Upper lobe of left lung (tissue), 6 donors: ENCODE measurements at regions not wholly inside any gene's neighbourhood (a gene's known extent, or its start where the extent isn't known, plus 50 kb on each side); places are given as distances from the start of the nearest gene placed in this dataset.
"Not testable (repeated sequence)": the region's sequence is repeated elsewhere in the genome, so short reads cannot be mapped to it uniquely, and the experiment has no call there.

Experiments used
- ATAC-seq, 2 donors: fragments of 200-7000 bp; cut with Tn5 transposase; one replicate each; pipeline ENCODE4 v1.9.1; 2022; ENCODE audit warnings: mild to moderate bottlenecking in 2 of 2, moderate library complexity in 2 of 2; ENCODE audit not compliant: low FRiP score in 2 of 2
- DNase-seq, 2 donors: peaks; one replicate each; pipeline ENCODE4 v3.0.0-alpha.2; 2019 to 2020
- H3K27ac ChIP-seq, 4 donors: fragments of 200-600 bp; sonication (generic); one replicate each; pipeline ENCODE4 v1.5.1; 2016 to 2019
- H3K27me3 ChIP-seq, 4 donors: fragments of 200-600 bp; sonication (generic); one replicate each; pipeline ENCODE4 v1.5.1; 2017 to 2019
- H3K36me3 ChIP-seq, 4 donors: fragments of 200-600 bp; sonication (generic); one replicate each; pipeline ENCODE4 v1.5.1; 2016 to 2019
- H3K4me1 ChIP-seq, 4 donors: fragments of 200-600 bp; sonication (generic); one replicate each; pipeline ENCODE4 v1.5.1; 2018 to 2019
- H3K4me3 ChIP-seq, 4 donors: fragments of 200-600 bp; sonication (generic); one replicate each; pipeline ENCODE4 v1.5.1; 2017 to 2019; ENCODE audit warnings: mild to moderate bottlenecking in 2 of 4, moderate library complexity in 1 of 4
- H3K9me3 ChIP-seq, 4 donors: fragments of 200-600 bp; sonication (generic); one replicate each; pipeline ENCODE4 v1.5.1; 2018 to 2019
- CTCF ChIP-seq, 6 experiments: fragments of 450-650 bp in 4 of 6; fragments of 200-600 bp in 2 of 6; sonication (generic) in 2 of 6; IDR thresholded peaks; one replicate each; pipeline ENCODE4 v1.5.1; 2016 to 2019; ENCODE audit warnings: antibody characterized with exemption in 6 of 6
- EP300 ChIP-seq, 4 donors: sonication (generic); formaldehyde crosslinking; IDR thresholded peaks; one replicate each; pipeline ENCODE4 v1.5.1; 2017; ENCODE audit warnings: antibody characterized with exemption in 4 of 4, control low read depth in 2 of 4
- POLR2A ChIP-seq, 4 donors: fragments of 450-650 bp; IDR thresholded peaks; one replicate each; pipeline ENCODE4 v1.5.1; 2016 to 2017; ENCODE audit warnings: antibody characterized with exemption in 4 of 4, mild to moderate bottlenecking in 2 of 4
- POLR2AphosphoS5 ChIP-seq, 2 donors: sonication (generic); formaldehyde crosslinking; IDR thresholded peaks; one replicate each; pipeline ENCODE4 v1.5.1; 2017; ENCODE audit warnings: antibody characterized with exemption in 2 of 2
- WGBS, 2 donors: methylation state at CpG; one replicate each; pipeline ENCODE4 v1.1.5; 2017 to 2018; 5-methylcytosine and 5-hydroxymethylcytosine counted together
- donor health status: DM: no; HTN: no; CAD: no; lungs with moderate emphysema.
- donor health status: DM: no; HTN: yes; CAD: no; lungs with severe emphysema.

- DNase-seq (no peak), ATAC-seq (no peak)
- Histone ChIP-seq H3K4me1 (no peaks in the 10 kb centered on the region), H3K4me3 (no peak overlapping the region), H3K36me3 (no peaks in the 10 kb centered on the region), H3K27me3 (no peaks in the 10 kb centered on the region), H3K27ac (no peak overlapping the region), H3K9me3 (no peaks in the 10 kb centered on the region)
- TF ChIP-seq POLR2AphosphoS5 (IDR thresholded peaks at IDR 0.05), result no peak
- TF ChIP-seq CTCF (IDR thresholded peaks at IDR 0.05), result no peak
- TF ChIP-seq POLR2A (IDR thresholded peaks at IDR 0.05), result no peak
- TF ChIP-seq EP300 (IDR thresholded peaks at IDR 0.05), result no peak
- WGBS, 2 donors, result 65 to 77% methylated on average over 1 of the region's 1 CpG
Measured at GRCh38 chr18:71038196-71038595, 749.4 kb downstream of the SOCS6 start.

GRCh38 chr18:71036783-71037182, 747.9 kb downstream of the SOCS6 start:
- no peak for DNase-seq
- H3K9me3 ChIP-seq, result no peaks in the 10 kb centered on the region
- no peak for ATAC-seq
- no peak overlapping the region for H3K27ac ChIP-seq
- no peaks in the 10 kb centered on the region for H3K27me3 ChIP-seq
- no peaks in the 10 kb centered on the region for H3K4me1 ChIP-seq
- TF ChIP-seq POLR2A (IDR thresholded peaks at IDR 0.05), result no peak
- no peak for TF ChIP-seq CTCF (IDR thresholded peaks at IDR 0.05)
- no peak for TF ChIP-seq POLR2AphosphoS5 (IDR thresholded peaks at IDR 0.05)
- no peak for TF ChIP-seq EP300 (IDR thresholded peaks at IDR 0.05)
- no peaks in the 10 kb centered on the region for H3K36me3 ChIP-seq
- 35 to 37% methylated on average over 1 of the region's 1 CpG for WGBS, 2 donors
- H3K4me3 ChIP-seq, result no peak overlapping the region

GRCh38 chr18:71031296-71032191, 742.7 kb downstream of the SOCS6 start:
- WGBS, 2 donors, result 92% methylated on average over 34 of the region's 46 CpGs; no CpG with 5 or more reads in 1 of the 2 donors
- ATAC-seq, H3K4me3 ChIP-seq, H3K27ac ChIP-seq, H3K27me3 ChIP-seq, H3K36me3 ChIP-seq, H3K4me1 ChIP-seq: not testable (repeated sequence)
- peaks cover 0 to 14% (median 0%) of the 10 kb centered on the region in 4 donors for H3K9me3 ChIP-seq
- DNase-seq, result peak in 1 of 2 donors; percentile 73

- H3K36me3 ChIP-seq, H3K4me1 ChIP-seq, H3K27ac ChIP-seq, H3K4me3 ChIP-seq, H3K27me3 ChIP-seq, ATAC-seq: not testable (repeated sequence)
- peaks cover 0 to 14% (median 0%) of the 10 kb centered on the region in 4 donors for H3K9me3 ChIP-seq
- WGBS, 2 donors, result 94 to 100% methylated on average over 1 to 4 of the region's 8 CpGs
- peak in 1 of 2 donors; percentile 42 for DNase-seq
Measured at GRCh38 chr18:71030085-71030484, 741.2 kb downstream of the SOCS6 start.

GRCh38 chr18:71028285-71028762, 739.5 kb downstream of the SOCS6 start:
- DNase-seq, result peak in 1 of 2 donors; percentile 70
- Histone ChIP-seq H3K36me3 (no peaks in the 10 kb centered on the region), H3K4me3 (no peak overlapping the region), H3K27ac (no peak overlapping the region), H3K9me3 (peaks cover 0 to 14% (median 0%) of the 10 kb centered on the region in 4 donors), H3K4me1 (no peaks in the 10 kb centered on the region), H3K27me3 (no peaks in the 10 kb centered on the region)
- TF ChIP-seq POLR2A (IDR thresholded peaks at IDR 0.05) (no peak), CTCF (IDR thresholded peaks at IDR 0.05) (no peak), EP300 (IDR thresholded peaks at IDR 0.05) (no peak), POLR2AphosphoS5 (IDR thresholded peaks at IDR 0.05) (no peak)
- 73 to 78% methylated on average over 12 to 19 of the region's 19 CpGs for WGBS, 2 donors
- ATAC-seq, result peak in 1 of 2 donors; percentile 55
